Endothelial cell of umbilical vein (primary cell): ENCODE measurements at regions not wholly inside any gene's neighbourhood (a gene's known extent, or its start where the extent isn't known, plus 50 kb on each side); places are given as distances from the start of the nearest gene placed in this dataset.

Experiments used
- BruUV-seq: library from RNA; stranded (reverse); fragments of 400-500 nt; replicated peaks from 2 replicates; lab custom pipeline; 2021; lab: Mats Ljungman, UMichigan
- CTCF ChIA-PET: fragments of 300-600, 350-600 bp; sonication (Branson Sonifier 250); formaldehyde crosslinking; loops from one replicate; lab custom pipeline; 2021; ENCODE audit warnings: antibody characterized with exemption, inconsistent platforms; lab: Charles Lee
- POLR2A ChIA-PET: fragments of 300-600, 350-600 bp; sonication (Branson Sonifier 250); formaldehyde crosslinking; loops from one replicate; lab custom pipeline; 2021; ENCODE audit warnings: antibody characterized with exemption, inconsistent platforms; lab: Charles Lee
- DNase-seq: peaks from one replicate; pipeline ENCODE4 v3.0.0-alpha.2; 2011; ENCODE audit warnings: low read depth, low spot score
- FAIRE-seq: peaks from 2 replicates; lab custom pipeline; 2011; peaks lifted over from hg19 to GRCh38; lab: Jason Lieb, UNC
- H2AFZ ChIP-seq: 2 replicates; pipeline ENCODE4 v1.6.0; 2012; ENCODE audit warnings: low read depth, low read length, control low read depth, inconsistent platforms
- H3K27ac ChIP-seq: 2 replicates; pipeline ENCODE4 v1.5.1; 2011; ENCODE audit warnings: low read depth, mild to moderate bottlenecking, control low read depth, low read length, moderate library complexity; ENCODE audit not compliant: insufficient read depth
- H3K27me3 ChIP-seq, 2 experiments: 2 replicates each; pipeline versions ENCODE4 v1.6.0 to v1.6.1; 2011; ENCODE audit warnings: low read length in 2 of 2, mixed read lengths in 1 of 2; ENCODE audit not compliant: control insufficient read depth in 2 of 2, insufficient read depth in 2 of 2
- H3K36me3 ChIP-seq, 2 experiments: 2 replicates in 1 of 2; 3 replicates in 1 of 2; pipeline ENCODE4 v1.5.1; 2011; ENCODE audit warnings: low read length in 2 of 2, mild to moderate bottlenecking in 1 of 2, moderate library complexity in 1 of 2; ENCODE audit not compliant: control insufficient read depth in 2 of 2, insufficient read depth in 2 of 2; ENCODE audit errors: extremely low read depth in 1 of 2
- H3K4me1 ChIP-seq: 3 replicates; pipeline ENCODE4 v1.5.1; 2011; ENCODE audit warnings: mild to moderate bottlenecking, low read length; ENCODE audit not compliant: control insufficient read depth, insufficient read depth; ENCODE audit errors: extremely low read depth
- H3K4me2 ChIP-seq: 2 replicates; pipeline ENCODE4 v1.6.1; 2011; ENCODE audit warnings: low read length, control low read depth, mixed read lengths; ENCODE audit not compliant: insufficient read depth
- H3K4me3 ChIP-seq, 3 experiments: fragments of 200-600 bp in 1 of 3; sonication (generic), shearing (Covaris generic) in 1 of 3; replicated peaks in 1 of 3; 2 replicates each; pipeline ENCODE4 v1.5.1; 2011 to 2016; ENCODE audit warnings: control low read depth in 3 of 3, low read length in 3 of 3, mild to moderate bottlenecking in 2 of 3, inconsistent platforms in 1 of 3, low read depth in 1 of 3, moderate library complexity in 1 of 3; ENCODE audit not compliant: insufficient read depth in 1 of 3
- H3K79me2 ChIP-seq: 2 replicates; pipeline ENCODE4 v1.6.0; 2012; ENCODE audit warnings: low read length, inconsistent platforms; ENCODE audit not compliant: control insufficient read depth, insufficient read depth
- H3K9ac ChIP-seq: replicated peaks from 2 replicates; pipeline ENCODE3; 2011; ENCODE audit warnings: low read length, control low read depth; ENCODE audit not compliant: insufficient read depth; ENCODE audit errors: extremely low read depth
- H3K9me1 ChIP-seq: replicated peaks from 3 replicates; pipeline ENCODE4 v1.6.0; 2011; ENCODE audit warnings: mild to moderate bottlenecking, low read length; ENCODE audit not compliant: control insufficient read depth, insufficient read depth; ENCODE audit errors: extremely low read depth
- H3K9me3 ChIP-seq: replicated peaks from 2 replicates; pipeline ENCODE4 v1.5.1; 2012; ENCODE audit warnings: low read length, inconsistent platforms; ENCODE audit not compliant: control insufficient read depth, insufficient read depth
- H4K20me1 ChIP-seq: replicated peaks from 2 replicates; pipeline ENCODE3; 2011; ENCODE audit warnings: mild to moderate bottlenecking, low read length; ENCODE audit not compliant: control insufficient read depth, insufficient read depth; ENCODE audit errors: extremely low read depth
- EZH2 ChIP-seq: IDR thresholded peaks from 2 replicates; pipeline ENCODE4 v1.6.1; 2012; ENCODE audit warnings: borderline replicate concordance, low read depth, mild to moderate bottlenecking, moderate library complexity, low read length, inconsistent platforms; ENCODE audit not compliant: severe bottlenecking
- FOS ChIP-seq: IDR thresholded peaks from 2 replicates; pipeline ENCODE4 v1.6.1; 2011; ENCODE audit warnings: mild to moderate bottlenecking, low read length, moderate library complexity, borderline replicate concordance; ENCODE audit not compliant: insufficient read depth
- GATA2 ChIP-seq: IDR thresholded peaks from 2 replicates; pipeline ENCODE4 v1.7.0; 2011; ENCODE audit warnings: low read depth, mild to moderate bottlenecking, moderate library complexity, mixed read lengths, low read length; ENCODE audit not compliant: insufficient read length, insufficient read depth
- JUN ChIP-seq: IDR thresholded peaks from 2 replicates; pipeline ENCODE4 v1.6.1; 2011; ENCODE audit warnings: borderline replicate concordance, low read depth; ENCODE audit not compliant: insufficient read length, insufficient read depth
- MYC ChIP-seq: IDR thresholded peaks from one replicate; pipeline ENCODE4 v1.6.1; 2011; ENCODE audit warnings: mild to moderate bottlenecking, low read depth, low read length
- POLR2A ChIP-seq: IDR thresholded peaks from 2 replicates; pipeline ENCODE4 v1.6.1; 2012; ENCODE audit warnings: low read depth, mild to moderate bottlenecking, control low read depth, low read length
- POLR2AphosphoS5 ChIP-seq: IDR thresholded peaks from 2 replicates; pipeline ENCODE4 v1.6.1; 2012; ENCODE audit warnings: low read depth, mild to moderate bottlenecking, control low read depth, low read length, moderate library complexity; ENCODE audit not compliant: insufficient read depth
- dilution Hi-C: fragments of 300-500 bp; cut with MboI; formaldehyde crosslinking; loops from one replicate; pipeline ENCODE4 v1.15.0; 2019; ENCODE audit warnings: low sequenced_read_pairs; ENCODE audit not compliant: extremely low pct_ligation_motif_present
- intact Hi-C: fragments of 100-400 bp; cut with micrococcal nuclease; formaldehyde crosslinking; loops from one replicate; pipeline ENCODE4 v1.10.0; 2022
- TF ChIP-seq, protein P1 (sequence below), 2 donors: IDR thresholded peaks; 1 replicate in 1 of 2; 2 replicates in 1 of 2; pipeline ENCODE4 v1.5.1; 2011; ENCODE audit warnings: low read length in 2 of 2, mild to moderate bottlenecking in 2 of 2, moderate library complexity in 2 of 2, control low read depth in 1 of 2, inconsistent platforms in 1 of 2, low read depth in 1 of 2; ENCODE audit not compliant: insufficient read depth in 1 of 2; ENCODE audit errors: extremely low read depth in 1 of 2
- TF ChIP-seq, protein P2 (sequence below): IDR thresholded peaks from 2 replicates; pipeline ENCODE4 v1.6.1; 2011; ENCODE audit not compliant: insufficient read depth, insufficient read length

DNA sequence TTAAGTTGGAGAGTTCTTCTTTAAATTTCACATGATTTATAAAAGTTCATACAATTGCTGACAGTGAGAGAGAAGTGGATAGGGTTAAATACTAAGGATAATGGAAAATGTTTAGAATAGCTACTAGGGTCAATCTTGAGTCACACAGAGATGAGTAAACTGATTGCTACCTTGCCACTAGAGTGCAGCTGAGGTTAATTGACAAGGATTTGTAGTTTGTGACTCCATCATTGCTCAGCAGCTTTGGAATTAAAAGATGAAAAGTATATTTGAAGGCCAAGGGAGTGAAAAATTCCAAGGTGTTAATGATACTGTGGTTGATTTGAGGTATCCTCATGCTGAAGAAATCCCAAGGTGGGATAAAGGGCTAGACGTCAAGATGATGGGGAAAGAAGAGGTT lies 524.0 kb downstream of the UTRN start:
- H3K9ac ChIP-seq: no peak overlapping the region
- H3K9me3 ChIP-seq: no peaks in the 10 kb centered on the region
- no peaks in the 10 kb centered on the region for H3K79me2 ChIP-seq
- H3K27me3 ChIP-seq: no peaks in the 10 kb centered on the region
- DNase-seq: no peak
- H3K4me1 ChIP-seq: no peaks in the 10 kb centered on the region
- dilution Hi-C loops (no loop called here), intact Hi-C loops (no loop called here)
- TF ChIP-seq POLR2AphosphoS5 (no peak), EZH2 (no peak), FOS (no peak)
- no peaks in the 10 kb centered on the region for H3K9me1 ChIP-seq
- no peak overlapping the region for H3K27ac ChIP-seq
- H2AFZ ChIP-seq: no peak overlapping the region
- no peaks in the 10 kb centered on the region for H4K20me1 ChIP-seq
- ChIA-PET POLR2A (no interaction called here), CTCF (interaction anchor here (2.4 kb wide), 1 partner anchor 24 kb away, joined by 4 read pairs; no protein-coding TSS in a partner anchor)
- BruUV-seq: no TSS peak
- no peak overlapping the region for H3K4me3 ChIP-seq
- no peak for FAIRE-seq
- no peak overlapping the region for H3K4me2 ChIP-seq
- peaks cover 0 to 2% of the 10 kb centered on the region in 2 experiments for H3K36me3 ChIP-seq

DNA sequence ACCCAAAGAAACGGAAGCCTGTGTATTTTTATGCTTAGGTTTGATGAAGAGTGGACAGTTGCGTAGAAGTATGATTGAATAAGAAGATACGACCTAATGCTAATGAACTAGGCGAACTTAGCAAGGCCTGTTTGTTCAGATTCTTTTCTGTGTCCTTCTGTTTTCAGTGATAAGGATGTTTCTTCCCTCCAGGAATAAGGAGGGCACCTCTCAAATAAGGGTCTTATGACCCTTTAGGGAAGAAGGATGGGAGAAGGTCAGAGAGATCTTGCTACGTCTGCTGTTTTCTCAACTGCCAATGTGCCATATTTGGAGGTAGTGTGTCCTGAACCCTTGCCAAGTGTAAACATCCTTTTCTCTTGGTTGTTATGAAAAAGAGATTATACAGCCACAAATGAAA lies 524.8 kb downstream of the UTRN start:
- ChIA-PET CTCF (interaction anchor here (1.5 kb wide), 1 partner anchor 225 kb away, joined by 4 read pairs; no protein-coding TSS in a partner anchor), POLR2A (no interaction called here)
- no peak for DNase-seq
- no peak overlapping the region for H2AFZ ChIP-seq
- H3K27ac ChIP-seq: no peak overlapping the region
- no peaks in the 10 kb centered on the region for H4K20me1 ChIP-seq
- no peak overlapping the region for H3K4me3 ChIP-seq
- no peaks in the 10 kb centered on the region for H3K27me3 ChIP-seq
- no peaks in the 10 kb centered on the region for H3K9me1 ChIP-seq
- H3K79me2 ChIP-seq: no peaks in the 10 kb centered on the region
- dilution Hi-C loops (no loop called here), intact Hi-C loops (no loop called here)
- H3K4me2 ChIP-seq: no peak overlapping the region
- no peaks in the 10 kb centered on the region for H3K4me1 ChIP-seq
- no peak overlapping the region for H3K9ac ChIP-seq
- no TSS peak for BruUV-seq
- no peak for FAIRE-seq
- peaks cover 0 to 2% of the 10 kb centered on the region in 2 experiments for H3K36me3 ChIP-seq
- TF ChIP-seq, protein P1, sequence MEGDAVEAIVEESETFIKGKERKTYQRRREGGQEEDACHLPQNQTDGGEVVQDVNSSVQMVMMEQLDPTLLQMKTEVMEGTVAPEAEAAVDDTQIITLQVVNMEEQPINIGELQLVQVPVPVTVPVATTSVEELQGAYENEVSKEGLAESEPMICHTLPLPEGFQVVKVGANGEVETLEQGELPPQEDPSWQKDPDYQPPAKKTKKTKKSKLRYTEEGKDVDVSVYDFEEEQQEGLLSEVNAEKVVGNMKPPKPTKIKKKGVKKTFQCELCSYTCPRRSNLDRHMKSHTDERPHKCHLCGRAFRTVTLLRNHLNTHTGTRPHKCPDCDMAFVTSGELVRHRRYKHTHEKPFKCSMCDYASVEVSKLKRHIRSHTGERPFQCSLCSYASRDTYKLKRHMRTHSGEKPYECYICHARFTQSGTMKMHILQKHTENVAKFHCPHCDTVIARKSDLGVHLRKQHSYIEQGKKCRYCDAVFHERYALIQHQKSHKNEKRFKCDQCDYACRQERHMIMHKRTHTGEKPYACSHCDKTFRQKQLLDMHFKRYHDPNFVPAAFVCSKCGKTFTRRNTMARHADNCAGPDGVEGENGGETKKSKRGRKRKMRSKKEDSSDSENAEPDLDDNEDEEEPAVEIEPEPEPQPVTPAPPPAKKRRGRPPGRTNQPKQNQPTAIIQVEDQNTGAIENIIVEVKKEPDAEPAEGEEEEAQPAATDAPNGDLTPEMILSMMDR (IDR thresholded peaks at IDR 0.05; ENCODE audit: extremely low read depth in 1 of 2, insufficient read depth in 1 of 2, low read depth in 1 of 2, low read length in 2 of 2): no peak
- TF ChIP-seq, protein P2, sequence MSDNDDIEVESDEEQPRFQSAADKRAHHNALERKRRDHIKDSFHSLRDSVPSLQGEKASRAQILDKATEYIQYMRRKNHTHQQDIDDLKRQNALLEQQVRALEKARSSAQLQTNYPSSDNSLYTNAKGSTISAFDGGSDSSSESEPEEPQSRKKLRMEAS: no peak
- TF ChIP-seq FOS (no peak), JUN (no peak), POLR2AphosphoS5 (no peak), POLR2A (no peak), EZH2 (no peak), GATA2 (no peak), MYC (no peak)
- no peaks in the 10 kb centered on the region for H3K9me3 ChIP-seq
